HG02884 (cell line): ENCODE measurements at regions not wholly inside any gene's neighbourhood (a gene's known extent, or its start where the extent isn't known, plus 50 kb on each side); places are given as distances from the start of the nearest gene placed in this dataset.
"Not testable (repeated sequence)": the region's sequence is repeated elsewhere in the genome, so short reads cannot be mapped to it uniquely, and the experiment has no call there.

ENCODE experiments used
- ATAC-seq: cut with Tn5 transposase; IDR thresholded peaks from one replicate; pipeline ENCODE4 v1.9.1; 2021; ENCODE audit warnings: mild to moderate bottlenecking, moderate library complexity; ENCODE audit not compliant: unreplicated experiment

GRCh38 chr11:109480251-109480650, 58.3 kb downstream of the C11orf87 start:
- no peak for ATAC-seq

GRCh38 chr11:109486129-109486528, 64.1 kb downstream of the C11orf87 start:
- ATAC-seq, result no peak

GRCh38 chr11:109490953-109491635, 69.1 kb downstream of the C11orf87 start:
- no peak for ATAC-seq

- ATAC-seq, result no peak
Measured at GRCh38 chr11:109506115-109506514, 84.1 kb downstream of the C11orf87 start.

GRCh38 chr11:109507331-109507730, 85.3 kb downstream of the C11orf87 start:
- no peak for ATAC-seq

GRCh38 chr11:109507836-109508561, 86.0 kb downstream of the C11orf87 start:
- no peak for ATAC-seq

GRCh38 chr11:109508943-109509342, 87.0 kb downstream of the C11orf87 start:
- ATAC-seq, result no peak

GRCh38 chr11:109510316-109510715, 88.3 kb downstream of the C11orf87 start:
- no peak for ATAC-seq

- ATAC-seq, result no peak
Measured at GRCh38 chr11:109511598-109511997, 89.6 kb downstream of the C11orf87 start.

- no peak for ATAC-seq
Measured at GRCh38 chr11:109512249-109512648, 90.3 kb downstream of the C11orf87 start.

GRCh38 chr11:109512680-109513079, 90.7 kb downstream of the C11orf87 start:
- peak; percentile 47 for ATAC-seq

GRCh38 chr11:109514313-109515018, 92.5 kb downstream of the C11orf87 start:
- ATAC-seq, result no peak

GRCh38 chr11:109519253-109519652, 97.3 kb downstream of the C11orf87 start:
- no peak for ATAC-seq

GRCh38 chr11:109521571-109522086, 99.6 kb downstream of the C11orf87 start:
- ATAC-seq, result no peak

GRCh38 chr11:109522116-109522755, 100.2 kb downstream of the C11orf87 start:
- ATAC-seq, result no peak

- not testable (repeated sequence) for ATAC-seq
Measured at GRCh38 chr11:109525636-109526035, 103.6 kb downstream of the C11orf87 start.

- ATAC-seq, result no peak
Measured at GRCh38 chr11:109526061-109526460, 104.1 kb downstream of the C11orf87 start.

- ATAC-seq, result no peak
Measured at GRCh38 chr11:109526931-109527330, 104.9 kb downstream of the C11orf87 start.

GRCh38 chr11:109527496-109527895, 105.5 kb downstream of the C11orf87 start:
- no peak for ATAC-seq

- no peak for ATAC-seq
Measured at GRCh38 chr11:109547356-109548027, 125.5 kb downstream of the C11orf87 start.

GRCh38 chr11:109552376-109552775, 130.4 kb downstream of the C11orf87 start:
- ATAC-seq, result no peak
